A673 (cell line): ENCODE measurements at regions not wholly inside any gene's neighbourhood (a gene's known extent, or its start where the extent isn't known, plus 50 kb on each side); places are given as distances from the start of the nearest gene placed in this dataset.

Experiments
- BruUV-seq: library from RNA; stranded (reverse); fragments of 400-500 nt; replicated peaks from 2 replicates; lab custom pipeline; 2021; lab: Mats Ljungman, UMichigan
- CTCF ChIA-PET: fragments of 300-600 bp; sonication (Branson Sonifier 250); formaldehyde crosslinking; loops from one replicate; lab custom pipeline; 2022; ENCODE audit warnings: antibody characterized with exemption; lab: Charles Lee
- POLR2A ChIA-PET: fragments of 300-600 bp; sonication (Branson Sonifier 250); formaldehyde crosslinking; loops from one replicate; lab custom pipeline; 2022; ENCODE audit warnings: antibody characterized with exemption; ENCODE audit not compliant: low non-redundant PET; lab: Charles Lee
- DNase-seq: peaks from one replicate; pipeline ENCODE4 v3.0.0-alpha.2; 2015; ENCODE audit warnings: low spot score
- H3K27ac ChIP-seq: fragments of 200-600 bp; sonication (generic); 2 replicates; pipeline ENCODE4 v1.5.1; 2016; ENCODE audit warnings: mixed run types, low read depth, mild to moderate bottlenecking, mixed read lengths, antibody characterized with exemption, low read length; ENCODE audit not compliant: poor library complexity, severe bottlenecking
- H3K27me3 ChIP-seq: fragments of 200-600 bp; sonication (generic); replicated peaks from 2 replicates; pipeline ENCODE4 v1.6.1; 2017; ENCODE audit warnings: mixed run types, low read depth, mild to moderate bottlenecking, mixed read lengths, antibody characterized with exemption, low read length; ENCODE audit not compliant: insufficient read depth, poor library complexity
- H3K36me3 ChIP-seq: fragments of 200-600 bp; sonication (generic); 2 replicates; pipeline ENCODE4 v1.6.1; 2016; ENCODE audit warnings: mixed run types, mild to moderate bottlenecking, mixed read lengths, antibody characterized with exemption, low read length; ENCODE audit not compliant: insufficient read depth, poor library complexity, severe bottlenecking
- H3K4me1 ChIP-seq: fragments of 200-600 bp; sonication (generic); 2 replicates; pipeline ENCODE4 v1.6.1; 2017; ENCODE audit warnings: mixed run types, mild to moderate bottlenecking, mixed read lengths, antibody characterized with exemption, low read length; ENCODE audit not compliant: insufficient read depth, poor library complexity, severe bottlenecking
- H3K4me3 ChIP-seq: fragments of 200-600 bp; sonication (generic); 2 replicates; pipeline ENCODE4 v1.5.1; 2016; ENCODE audit warnings: low read depth, mixed run types, mild to moderate bottlenecking, mixed read lengths, low read length; ENCODE audit not compliant: poor library complexity, severe bottlenecking
- H3K9me3 ChIP-seq: fragments of 200-600 bp; sonication (generic); 2 replicates; pipeline ENCODE4 v1.6.1; 2016; ENCODE audit warnings: mixed run types, low read depth, mild to moderate bottlenecking, mixed read lengths, antibody characterized with exemption, low read length; ENCODE audit not compliant: poor library complexity, severe bottlenecking
- EZH2 ChIP-seq: fragments of 200-600 bp; sonication (generic); IDR thresholded peaks from 2 replicates; pipeline ENCODE4 v1.6.1; 2017; ENCODE audit warnings: borderline replicate concordance, low read depth, mild to moderate bottlenecking, mixed read lengths, antibody characterized with exemption, low read length; ENCODE audit not compliant: poor library complexity, severe bottlenecking
- intact Hi-C: fragments of 100-400 bp; cut with micrococcal nuclease; formaldehyde crosslinking; loops from one replicate; pipeline ENCODE4 v1.10.0; 2022; ENCODE audit not compliant: unreplicated experiment
- TF ChIP-seq, protein P1 (sequence below): fragments of 300-800, 200-600 bp; sonication (generic); conservative IDR thresholded peaks from 2 replicates; pipeline ENCODE4 v1.5.1; 2017; ENCODE audit warnings: low read depth, mild to moderate bottlenecking, antibody characterized with exemption, low read length, moderate library complexity, mixed read lengths

DNA sequence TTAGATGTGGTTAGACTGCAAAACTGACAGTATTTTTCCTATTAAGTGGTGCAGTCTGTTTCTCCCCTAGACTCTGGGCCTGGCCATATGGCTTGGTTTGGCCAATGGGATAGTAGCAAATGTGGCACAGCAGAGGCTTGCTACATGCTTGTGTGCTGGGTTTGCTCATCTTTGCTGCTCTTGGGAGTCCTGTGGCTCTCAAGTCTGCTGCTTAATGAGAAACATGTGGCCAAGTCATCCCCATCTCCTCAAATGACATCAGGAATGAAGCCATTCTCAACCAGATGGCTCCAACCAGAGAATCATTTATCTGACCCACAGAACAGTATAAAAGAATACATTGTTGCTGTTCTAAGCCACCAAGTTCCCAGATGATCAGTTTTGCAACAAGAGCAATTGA lies 57.1 kb upstream of the PAX3 start:
- intact Hi-C loops = no loop called here
- no TSS peak for BruUV-seq
- CTCF ChIA-PET = no interaction called here
- TF ChIP-seq, protein P1, sequence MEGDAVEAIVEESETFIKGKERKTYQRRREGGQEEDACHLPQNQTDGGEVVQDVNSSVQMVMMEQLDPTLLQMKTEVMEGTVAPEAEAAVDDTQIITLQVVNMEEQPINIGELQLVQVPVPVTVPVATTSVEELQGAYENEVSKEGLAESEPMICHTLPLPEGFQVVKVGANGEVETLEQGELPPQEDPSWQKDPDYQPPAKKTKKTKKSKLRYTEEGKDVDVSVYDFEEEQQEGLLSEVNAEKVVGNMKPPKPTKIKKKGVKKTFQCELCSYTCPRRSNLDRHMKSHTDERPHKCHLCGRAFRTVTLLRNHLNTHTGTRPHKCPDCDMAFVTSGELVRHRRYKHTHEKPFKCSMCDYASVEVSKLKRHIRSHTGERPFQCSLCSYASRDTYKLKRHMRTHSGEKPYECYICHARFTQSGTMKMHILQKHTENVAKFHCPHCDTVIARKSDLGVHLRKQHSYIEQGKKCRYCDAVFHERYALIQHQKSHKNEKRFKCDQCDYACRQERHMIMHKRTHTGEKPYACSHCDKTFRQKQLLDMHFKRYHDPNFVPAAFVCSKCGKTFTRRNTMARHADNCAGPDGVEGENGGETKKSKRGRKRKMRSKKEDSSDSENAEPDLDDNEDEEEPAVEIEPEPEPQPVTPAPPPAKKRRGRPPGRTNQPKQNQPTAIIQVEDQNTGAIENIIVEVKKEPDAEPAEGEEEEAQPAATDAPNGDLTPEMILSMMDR = no peak
- no peak for TF ChIP-seq EZH2
- no peaks in the 10 kb centered on the region for H3K27me3 ChIP-seq
- peaks cover 7% of the 10 kb centered on the region for H3K9me3 ChIP-seq
- POLR2A ChIA-PET = no interaction called here
- peaks cover 29% of the 10 kb centered on the region for H3K4me1 ChIP-seq
- peak; percentile 62 for DNase-seq
- no peak overlapping the region for H3K4me3 ChIP-seq
- no peak overlapping the region for H3K27ac ChIP-seq
- no peaks in the 10 kb centered on the region for H3K36me3 ChIP-seq

- no TSS peak for BruUV-seq
- TF ChIP-seq, protein P1 = no peak
- no peak for TF ChIP-seq EZH2
Observed at GRCh38 chr2:222357930-222358329, 59.1 kb upstream of the PAX3 start.

GRCh38 chr2:222358876-222359275 lies 60.1 kb upstream of the PAX3 start:
- H3K9me3 ChIP-seq = peaks cover 5% of the 10 kb centered on the region
- CTCF ChIA-PET = no interaction called here
- intact Hi-C loops = no loop called here

More at GRCh38 chr2:222357930-222358329, 59.1 kb upstream of the PAX3 start:
- POLR2A ChIA-PET = no interaction called here
- H3K27ac ChIP-seq = no peak overlapping the region
- CTCF ChIA-PET = interaction anchor here (0.5 kb wide), 1 partner anchor 204 kb away, joined by 3 read pairs; no protein-coding TSS in a partner anchor
- H3K4me3 ChIP-seq = no peak overlapping the region
- H3K36me3 ChIP-seq = no peaks in the 10 kb centered on the region
- H3K9me3 ChIP-seq = peaks cover 2% of the 10 kb centered on the region
- DNase-seq = no peak
- H3K4me1 ChIP-seq = peaks cover 29% of the 10 kb centered on the region
- H3K27me3 ChIP-seq = no peaks in the 10 kb centered on the region
- intact Hi-C loops = no loop called here

More at GRCh38 chr2:222358876-222359275, 60.1 kb upstream of the PAX3 start:
- Histone ChIP-seq H3K36me3 (no peaks in the 10 kb centered on the region), H3K4me1 (peaks cover 24% of the 10 kb centered on the region), H3K27ac (no peak overlapping the region), H3K4me3 (no peak overlapping the region), H3K27me3 (no peaks in the 10 kb centered on the region)
- peak; percentile 78 for DNase-seq
- POLR2A ChIA-PET = no interaction called here
- BruUV-seq = no TSS peak
- TF ChIP-seq EZH2 = no peak
- TF ChIP-seq, protein P1 = no peak
